ENCODE measurements at regions not wholly inside any gene's neighbourhood (a gene's known extent, or its start where the extent isn't known, plus 50 kb on each side); places are given as distances from the start of the nearest gene placed in this dataset.

- TF ChIP-seq, protein P1, sequence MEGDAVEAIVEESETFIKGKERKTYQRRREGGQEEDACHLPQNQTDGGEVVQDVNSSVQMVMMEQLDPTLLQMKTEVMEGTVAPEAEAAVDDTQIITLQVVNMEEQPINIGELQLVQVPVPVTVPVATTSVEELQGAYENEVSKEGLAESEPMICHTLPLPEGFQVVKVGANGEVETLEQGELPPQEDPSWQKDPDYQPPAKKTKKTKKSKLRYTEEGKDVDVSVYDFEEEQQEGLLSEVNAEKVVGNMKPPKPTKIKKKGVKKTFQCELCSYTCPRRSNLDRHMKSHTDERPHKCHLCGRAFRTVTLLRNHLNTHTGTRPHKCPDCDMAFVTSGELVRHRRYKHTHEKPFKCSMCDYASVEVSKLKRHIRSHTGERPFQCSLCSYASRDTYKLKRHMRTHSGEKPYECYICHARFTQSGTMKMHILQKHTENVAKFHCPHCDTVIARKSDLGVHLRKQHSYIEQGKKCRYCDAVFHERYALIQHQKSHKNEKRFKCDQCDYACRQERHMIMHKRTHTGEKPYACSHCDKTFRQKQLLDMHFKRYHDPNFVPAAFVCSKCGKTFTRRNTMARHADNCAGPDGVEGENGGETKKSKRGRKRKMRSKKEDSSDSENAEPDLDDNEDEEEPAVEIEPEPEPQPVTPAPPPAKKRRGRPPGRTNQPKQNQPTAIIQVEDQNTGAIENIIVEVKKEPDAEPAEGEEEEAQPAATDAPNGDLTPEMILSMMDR (IDR thresholded peaks at IDR 0.05; ENCODE audit: control extremely low read depth, extremely low read depth, low read depth, missing control alignments): no peak
- CTCF ChIA-PET: no interaction called here
- DNase-seq (ENCODE audit: extremely low spot score): no peak
- POLR2A ChIA-PET: no interaction called here
These were observed 62.1 kb upstream of the NPAS2 start for GRCh38 chr2:100757621-100758394.

DNA sequence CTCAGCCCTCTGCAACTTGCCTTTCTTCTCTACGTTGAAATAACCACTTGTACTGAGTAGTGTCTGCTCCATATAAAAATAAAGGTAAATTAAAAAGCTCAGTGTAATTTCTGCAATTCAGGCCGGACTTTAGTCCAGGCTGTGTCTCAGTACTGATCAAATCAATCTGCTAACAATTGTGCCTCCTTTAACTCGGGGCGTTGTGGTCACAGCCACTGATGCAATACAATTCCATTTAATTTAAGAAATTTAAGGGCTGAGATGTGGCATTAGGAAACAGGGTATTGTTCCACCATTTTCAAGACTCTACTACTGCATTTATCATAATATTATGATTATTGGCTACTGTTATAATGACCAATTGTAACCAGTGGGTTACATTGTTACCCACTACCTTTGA lies 60.0 kb upstream of the NPAS2 start:
- TF ChIP-seq, protein P1 (IDR thresholded peaks at IDR 0.05; ENCODE audit: control extremely low read depth, extremely low read depth, low read depth, missing control alignments): no peak
- ChIA-PET POLR2A (no interaction called here), CTCF (no interaction called here)
- no peak for DNase-seq (ENCODE audit: extremely low spot score)

DNA sequence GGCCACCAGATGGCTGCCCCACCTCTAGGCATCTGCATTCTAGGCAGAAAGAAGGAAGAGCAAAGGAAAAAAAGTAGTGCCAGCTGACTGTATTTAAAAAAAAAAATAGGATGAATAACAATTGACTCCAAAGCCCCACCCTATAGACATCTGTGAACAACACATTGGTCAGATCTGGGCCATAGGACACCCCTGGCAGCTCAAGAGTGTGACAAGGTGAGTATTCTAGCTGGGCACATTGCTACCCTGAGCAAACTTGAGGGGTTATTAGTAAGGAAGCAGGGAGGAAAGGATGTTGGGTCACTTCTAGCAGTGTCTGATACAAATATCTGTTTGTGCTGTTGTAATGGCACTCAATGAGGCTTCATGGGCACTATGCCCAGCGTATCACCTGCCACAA lies 58.6 kb upstream of the NPAS2 start:
- no peak for DNase-seq (ENCODE audit: extremely low spot score)
- TF ChIP-seq, protein P1 (IDR thresholded peaks at IDR 0.05; ENCODE audit: control extremely low read depth, extremely low read depth, low read depth, missing control alignments): no peak
- ChIA-PET CTCF (interaction anchor here (1.2 kb wide), 1 partner anchor 15 kb away, joined by 3 read pairs; no protein-coding TSS in a partner anchor), POLR2A (no interaction called here)

GRCh38 chr2:100764430-100764829 lies 55.5 kb upstream of the NPAS2 start:
- CTCF ChIA-PET: no interaction called here

DNA sequence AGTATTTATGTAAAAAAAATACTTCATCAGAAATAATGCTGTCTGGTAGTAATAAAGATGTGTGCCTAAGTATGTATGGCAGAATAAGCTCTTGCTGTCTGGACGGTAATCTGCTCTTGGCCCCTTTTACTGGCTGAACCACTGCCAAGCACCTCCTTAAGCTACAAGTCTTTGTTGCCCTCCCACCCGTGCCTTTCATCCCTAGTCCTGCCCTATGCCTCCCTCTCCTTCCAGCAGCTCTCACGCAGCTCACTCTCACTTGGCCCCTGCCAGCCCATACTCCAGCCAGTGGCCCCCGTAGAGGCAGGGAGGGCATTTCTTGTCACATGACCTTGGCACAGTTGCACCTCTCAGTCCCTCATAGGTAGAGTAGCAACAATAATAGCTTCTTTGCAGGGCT lies 54.5 kb upstream of the NPAS2 start:
- no peak for DNase-seq (ENCODE audit: extremely low spot score)
- POLR2A ChIA-PET: no interaction called here
- TF ChIP-seq, protein P1 (IDR thresholded peaks at IDR 0.05; ENCODE audit: control extremely low read depth, extremely low read depth, low read depth, missing control alignments): no peak
- CTCF ChIA-PET: no interaction called here

More at GRCh38 chr2:100764430-100764829, 55.5 kb upstream of the NPAS2 start:
- TF ChIP-seq, protein P1 (IDR thresholded peaks at IDR 0.05; ENCODE audit: control extremely low read depth, extremely low read depth, low read depth, missing control alignments): no peak
- no peak for DNase-seq (ENCODE audit: extremely low spot score)
- POLR2A ChIA-PET: no interaction called here

DNA sequence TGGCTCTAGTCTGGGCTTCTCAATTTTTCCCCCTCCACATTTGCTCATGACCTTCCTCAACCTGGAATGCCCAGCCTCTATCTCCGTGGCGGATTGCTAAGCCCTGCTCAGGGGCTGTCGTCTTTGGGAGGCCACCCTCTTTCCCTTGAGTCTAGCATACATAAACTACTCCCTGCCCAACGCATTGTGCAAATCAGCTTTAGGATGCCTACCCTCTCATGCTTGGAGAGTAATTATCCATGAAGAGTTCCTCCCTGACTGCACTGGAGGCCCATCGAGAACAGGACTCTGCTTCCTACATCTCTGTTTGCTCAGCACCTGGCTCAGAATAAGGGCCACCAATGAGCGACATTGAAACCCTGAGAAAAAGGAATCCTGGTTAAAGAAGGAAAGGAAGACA lies 53.7 kb upstream of the NPAS2 start:
- TF ChIP-seq, protein P1 (IDR thresholded peaks at IDR 0.05; ENCODE audit: control extremely low read depth, extremely low read depth, low read depth, missing control alignments): no peak
- CTCF ChIA-PET: no interaction called here
- POLR2A ChIA-PET: no interaction called here
- DNase-seq (ENCODE audit: extremely low spot score): no peak
